Keratinocyte (primary cell): ENCODE measurements at regions not wholly inside any gene's neighbourhood (a gene's known extent, or its start where the extent isn't known, plus 50 kb on each side); places are given as distances from the start of the nearest gene placed in this dataset.

Experiments used
- DNase-seq: peaks from one replicate; pipeline ENCODE4 v3.0.0-alpha.2; 2011; ENCODE audit warnings: low read depth, missing footprints, low spot score
- FAIRE-seq: peaks from 2 replicates; lab custom pipeline; 2011; peaks lifted over from hg19 to GRCh38; lab: Jason Lieb, UNC
- H2AFZ ChIP-seq: 2 replicates; pipeline ENCODE4 v1.6.0; 2012; ENCODE audit warnings: low read length, control low read depth, inconsistent platforms; ENCODE audit not compliant: control insufficient read depth
- H3K27ac ChIP-seq: 2 replicates; pipeline ENCODE4 v1.5.1; 2011; ENCODE audit warnings: low read length; ENCODE audit not compliant: control insufficient read depth, insufficient read depth
- H3K27me3 ChIP-seq: 3 replicates; pipeline ENCODE4 v1.6.0; 2011; ENCODE audit warnings: low read length; ENCODE audit not compliant: control insufficient read depth, insufficient read depth; ENCODE audit errors: extremely low read depth
- H3K36me3 ChIP-seq, 2 experiments: 2 replicates in 1 of 2; 3 replicates in 1 of 2; pipeline ENCODE4 v1.5.1; 2011; ENCODE audit warnings: low read length in 2 of 2, mild to moderate bottlenecking in 1 of 2; ENCODE audit not compliant: control insufficient read depth in 2 of 2, insufficient read depth in 2 of 2; ENCODE audit errors: extremely low read depth in 1 of 2
- H3K4me1 ChIP-seq: 3 replicates; pipeline ENCODE4 v1.5.1; 2011; ENCODE audit warnings: low read length; ENCODE audit not compliant: control insufficient read depth, insufficient read depth; ENCODE audit errors: extremely low read depth
- H3K4me2 ChIP-seq: 3 replicates; pipeline ENCODE4 v1.6.0; 2011; ENCODE audit warnings: low read depth, low read length; ENCODE audit not compliant: control insufficient read depth, insufficient read depth; ENCODE audit errors: extremely low read depth
- H3K4me3 ChIP-seq, 3 experiments: fragments of 200-600 bp in 1 of 3; sonication (generic) in 1 of 3; 2 replicates in 2 of 3; 3 replicates in 1 of 3; pipeline ENCODE4 v1.5.1; 2011 to 2016; ENCODE audit warnings: low read length in 3 of 3, mild to moderate bottlenecking in 3 of 3, control low read depth in 2 of 3, inconsistent platforms in 1 of 3, low read depth in 1 of 3, mixed read lengths in 1 of 3, mixed run types in 1 of 3, moderate library complexity in 1 of 3; ENCODE audit not compliant: control insufficient read depth in 2 of 3, insufficient read depth in 2 of 3; ENCODE audit errors: extremely low read depth in 1 of 3
- H3K79me2 ChIP-seq: 2 replicates; pipeline ENCODE4 v1.6.0; 2012; ENCODE audit warnings: low read length; ENCODE audit not compliant: control insufficient read depth, insufficient read depth
- H3K9ac ChIP-seq: 3 replicates; pipeline ENCODE4 v1.6.0; 2011; ENCODE audit warnings: low read length; ENCODE audit not compliant: control insufficient read depth, insufficient read depth; ENCODE audit errors: extremely low read depth
- H3K9me1 ChIP-seq: 3 replicates; pipeline ENCODE4 v1.6.0; 2011; ENCODE audit warnings: low read length; ENCODE audit not compliant: control insufficient read depth, insufficient read depth; ENCODE audit errors: extremely low read depth
- H3K9me3 ChIP-seq: 2 replicates; pipeline ENCODE4 v1.5.1; 2012; ENCODE audit warnings: low read depth, low read length; ENCODE audit not compliant: control insufficient read depth
- H4K20me1 ChIP-seq: 3 replicates; pipeline ENCODE4 v1.6.0; 2011; ENCODE audit warnings: low read length; ENCODE audit not compliant: control insufficient read depth, insufficient read depth; ENCODE audit errors: extremely low read depth
- CTCF ChIP-seq, 3 experiments: IDR thresholded peaks in 1 of 3; conservative IDR thresholded peaks in 1 of 3; optimal IDR thresholded peaks in 1 of 3; 2 replicates in 2 of 3; 3 replicates in 1 of 3; pipeline versions ENCODE3 to v1.5.1; 2011; ENCODE audit warnings: low read length in 3 of 3, mild to moderate bottlenecking in 3 of 3, moderate library complexity in 2 of 3, control low read depth in 1 of 3, inconsistent platforms in 1 of 3; ENCODE audit not compliant: insufficient read depth in 2 of 3; ENCODE audit errors: extremely low read depth in 1 of 3
- EZH2 ChIP-seq: IDR thresholded peaks from one replicate; pipeline ENCODE4 v1.6.1; 2012; ENCODE audit warnings: inconsistent platforms, mild to moderate bottlenecking, low read length, moderate library complexity
- dilution Hi-C: fragments of 300-500 bp; cut with MboI; formaldehyde crosslinking; loops from one replicate; pipeline ENCODE4 v1.7.0; 2020; ENCODE audit warnings: low sequenced_read_pairs; ENCODE audit not compliant: extremely low pct_ligation_motif_present

GRCh38 chr6:4563156-4563555 lies 213.0 kb upstream of the CDYL start:
- Histone ChIP-seq H3K9me3 (no peaks in the 10 kb centered on the region), H3K79me2 (no peaks in the 10 kb centered on the region), H3K9me1 (no peaks in the 10 kb centered on the region), H3K4me3 (no peak overlapping the region), H3K9ac (no peak overlapping the region), H3K27me3 (no peaks in the 10 kb centered on the region), H2AFZ (no peak overlapping the region), H3K27ac (no peak overlapping the region), H3K4me2 (no peak overlapping the region), H3K36me3 (no peaks in the 10 kb centered on the region), H3K4me1 (peaks cover 19% of the 10 kb centered on the region), H4K20me1 (no peaks in the 10 kb centered on the region)
- FAIRE-seq (no peak), DNase-seq (no peak)
- dilution Hi-C loops, result no loop called here
- TF ChIP-seq CTCF (optimal IDR thresholded peaks at IDR 0.05 in 1 of 3, IDR thresholded peaks at IDR 0.05 in 1 of 3, conservative IDR thresholded peaks at IDR 0.05 in 1 of 3; ENCODE audit: extremely low read depth in 1 of 3, insufficient read depth in 2 of 3, low read length in 3 of 3), result no peak
- TF ChIP-seq EZH2, result no peak

- Histone ChIP-seq H3K9me3 (no peaks in the 10 kb centered on the region), H3K4me2 (no peak overlapping the region), H3K27me3 (no peaks in the 10 kb centered on the region), H3K27ac (no peak overlapping the region), H4K20me1 (no peaks in the 10 kb centered on the region), H3K79me2 (no peaks in the 10 kb centered on the region), H3K4me3 (no peak overlapping the region), H3K4me1 (peaks cover 9% of the 10 kb centered on the region), H3K36me3 (no peaks in the 10 kb centered on the region), H3K9ac (no peak overlapping the region), H2AFZ (no peak overlapping the region), H3K9me1 (no peaks in the 10 kb centered on the region)
- DNase-seq (no peak), FAIRE-seq (no peak)
- dilution Hi-C loops, result no loop called here
- TF ChIP-seq EZH2, result no peak
- no peak for TF ChIP-seq CTCF (optimal IDR thresholded peaks at IDR 0.05 in 1 of 3, IDR thresholded peaks at IDR 0.05 in 1 of 3, conservative IDR thresholded peaks at IDR 0.05 in 1 of 3; ENCODE audit: extremely low read depth in 1 of 3, insufficient read depth in 2 of 3, low read length in 3 of 3)
These were observed 214.3 kb upstream of the CDYL start for GRCh38 chr6:4561773-4562400.
